ENCODE measurements at regions not wholly inside any gene's neighbourhood (a gene's known extent, or its start where the extent isn't known, plus 50 kb on each side); places are given as distances from the start of the nearest gene placed in this dataset.
"Not testable (repeated sequence)": the region's sequence is repeated elsewhere in the genome, so short reads cannot be mapped to it uniquely, and the experiment has no call there.

DNA sequence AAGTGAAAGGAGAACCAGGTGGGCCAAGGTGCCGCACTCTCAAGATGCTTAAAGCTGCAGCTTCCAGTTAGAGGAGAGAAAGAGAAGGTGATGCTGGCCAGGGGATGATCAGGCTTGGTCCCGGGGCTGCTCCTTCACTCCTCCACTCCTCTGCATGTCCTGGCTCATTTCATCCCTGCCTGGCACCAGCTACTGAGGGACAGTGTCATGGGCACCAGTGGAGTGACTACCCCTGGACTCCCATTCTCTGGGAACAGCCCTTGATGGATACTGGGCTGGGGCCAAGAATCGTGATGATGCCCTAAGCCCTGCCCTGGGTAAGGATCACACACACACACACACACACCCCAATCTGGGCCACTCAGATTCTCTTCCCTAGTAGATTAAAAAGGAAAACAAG is 243.7 kb downstream of the UACA start:
- H3K27me3 ChIP-seq (ENCODE audit: low read depth, low read length), result no peaks in the 10 kb centered on the region
- H3K27ac ChIP-seq (ENCODE audit: low read length), result no peak overlapping the region
- no peaks in the 10 kb centered on the region for H3K36me3 ChIP-seq (ENCODE audit: control insufficient read depth in 1 of 2, insufficient read depth in 2 of 2, low read length in 2 of 2)
- no peak overlapping the region for H3K4me3 ChIP-seq (ENCODE audit: low read depth in 1 of 2, low read length in 2 of 2)
- no peaks in the 10 kb centered on the region for H3K4me1 ChIP-seq (ENCODE audit: control insufficient read depth in 1 of 2, insufficient read depth in 2 of 2, low read length in 2 of 2)
- H3K9me3 ChIP-seq (ENCODE audit: control insufficient read depth in 1 of 2, low read length in 2 of 2), result no peaks in the 10 kb centered on the region

DNA sequence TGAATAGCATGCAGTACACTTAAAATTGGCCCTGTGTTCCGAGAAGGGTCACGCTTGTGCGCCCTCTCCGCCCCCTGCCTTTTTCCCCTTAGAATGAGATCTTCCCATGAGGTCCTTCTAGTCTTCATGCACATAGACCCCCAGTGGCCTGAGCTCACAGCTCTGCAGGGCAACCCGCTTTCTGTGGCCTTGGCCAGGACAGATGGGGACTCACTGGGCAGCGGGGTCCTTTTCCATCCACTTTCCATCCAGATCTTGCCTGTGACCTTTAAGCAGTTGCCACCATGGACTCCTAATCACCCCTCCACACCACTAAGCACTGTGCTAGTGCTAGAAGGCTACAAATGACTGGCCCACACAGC is 244.4 kb downstream of the UACA start:
- no peaks in the 10 kb centered on the region for H3K36me3 ChIP-seq (ENCODE audit: control insufficient read depth in 1 of 2, insufficient read depth in 2 of 2, low read length in 2 of 2)
- no peaks in the 10 kb centered on the region for H3K9me3 ChIP-seq (ENCODE audit: control insufficient read depth in 1 of 2, low read length in 2 of 2)
- no peaks in the 10 kb centered on the region for H3K4me1 ChIP-seq (ENCODE audit: control insufficient read depth in 1 of 2, insufficient read depth in 2 of 2, low read length in 2 of 2)
- H3K4me3 ChIP-seq (ENCODE audit: low read depth in 1 of 2, low read length in 2 of 2), result no peak overlapping the region
- H3K27me3 ChIP-seq (ENCODE audit: low read depth, low read length), result no peaks in the 10 kb centered on the region
- no peak overlapping the region for H3K27ac ChIP-seq (ENCODE audit: low read length)

DNA sequence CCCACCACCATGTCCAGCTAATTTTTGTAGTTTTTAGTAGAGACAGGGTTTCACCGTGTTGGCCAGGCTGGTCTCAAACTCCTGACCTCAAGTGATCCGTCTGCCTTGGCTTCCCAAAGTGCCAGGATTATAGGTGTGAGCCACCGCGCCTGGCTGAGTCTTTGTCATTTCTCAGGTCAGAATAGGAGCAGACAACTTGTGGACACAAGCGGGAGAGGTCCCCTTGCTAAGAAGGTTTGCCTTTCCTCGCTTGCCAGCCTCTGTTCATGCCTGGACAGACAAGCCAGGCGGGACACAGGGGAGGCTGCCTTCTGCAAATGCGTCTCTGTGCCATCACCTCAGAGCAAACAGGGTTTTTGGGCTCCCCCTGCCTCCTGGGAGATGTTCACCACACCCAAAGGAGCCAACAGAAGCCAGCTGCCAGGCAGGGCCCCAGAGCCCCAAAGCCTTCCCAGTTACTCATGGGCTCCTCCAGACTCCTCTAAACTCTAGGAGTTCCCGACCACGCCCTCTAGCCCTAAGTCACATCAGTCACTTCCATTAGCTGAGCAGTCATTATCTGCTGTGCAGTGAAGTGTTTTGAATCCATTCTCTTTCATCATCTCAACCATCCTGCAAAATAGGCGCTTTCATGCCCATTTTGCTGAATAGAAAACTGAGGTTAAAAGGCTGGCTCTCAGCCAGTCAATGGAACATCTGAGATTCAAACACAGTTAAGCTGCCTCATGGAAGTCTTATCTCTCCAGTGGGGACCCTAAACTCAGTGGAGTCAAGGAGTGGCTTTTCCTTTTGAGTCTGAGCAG is 245.0 kb downstream of the UACA start:
- no peak overlapping the region for H3K27ac ChIP-seq (ENCODE audit: low read length)
- no peaks in the 10 kb centered on the region for H3K36me3 ChIP-seq (ENCODE audit: control insufficient read depth in 1 of 2, insufficient read depth in 2 of 2, low read length in 2 of 2)
- no peak overlapping the region for H3K4me3 ChIP-seq (ENCODE audit: low read depth in 1 of 2, low read length in 2 of 2)
- H3K4me1 ChIP-seq (ENCODE audit: control insufficient read depth in 1 of 2, insufficient read depth in 2 of 2, low read length in 2 of 2), result no peaks in the 10 kb centered on the region
- no peaks in the 10 kb centered on the region for H3K9me3 ChIP-seq (ENCODE audit: control insufficient read depth in 1 of 2, low read length in 2 of 2)
- no peaks in the 10 kb centered on the region for H3K27me3 ChIP-seq (ENCODE audit: low read depth, low read length)

DNA sequence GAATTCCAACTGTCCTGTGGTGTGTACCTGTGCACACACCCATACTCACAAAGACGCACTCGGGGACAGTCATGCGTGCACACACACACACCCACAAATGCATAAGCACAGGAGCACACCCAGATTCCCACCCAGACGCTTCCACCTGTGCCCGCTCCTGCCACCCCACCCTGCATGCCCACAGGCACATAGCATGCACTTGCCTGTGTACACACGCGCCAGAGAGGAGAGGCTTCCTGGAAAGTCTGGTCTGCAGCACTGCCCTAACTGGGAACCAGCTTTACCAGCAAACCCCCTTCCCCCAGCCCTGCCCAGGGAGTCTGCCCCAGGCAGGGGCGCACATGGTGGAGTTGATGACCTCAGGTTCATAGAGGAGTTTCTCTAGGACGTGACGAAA is 246.2 kb downstream of the UACA start:
- Histone ChIP-seq H3K4me1 (ENCODE audit: control insufficient read depth in 1 of 2, insufficient read depth in 2 of 2, low read length in 2 of 2) (no peaks in the 10 kb centered on the region), H3K36me3 (ENCODE audit: control insufficient read depth in 1 of 2, insufficient read depth in 2 of 2, low read length in 2 of 2) (no peaks in the 10 kb centered on the region), H3K27me3 (ENCODE audit: low read depth, low read length) (no peaks in the 10 kb centered on the region), H3K27ac (ENCODE audit: low read length) (no peak overlapping the region), H3K4me3 (ENCODE audit: low read depth in 1 of 2, low read length in 2 of 2) (no peak overlapping the region), H3K9me3 (ENCODE audit: control insufficient read depth in 1 of 2, low read length in 2 of 2) (peaks cover 0 to 3% of the 10 kb centered on the region in 2 donors)

DNA sequence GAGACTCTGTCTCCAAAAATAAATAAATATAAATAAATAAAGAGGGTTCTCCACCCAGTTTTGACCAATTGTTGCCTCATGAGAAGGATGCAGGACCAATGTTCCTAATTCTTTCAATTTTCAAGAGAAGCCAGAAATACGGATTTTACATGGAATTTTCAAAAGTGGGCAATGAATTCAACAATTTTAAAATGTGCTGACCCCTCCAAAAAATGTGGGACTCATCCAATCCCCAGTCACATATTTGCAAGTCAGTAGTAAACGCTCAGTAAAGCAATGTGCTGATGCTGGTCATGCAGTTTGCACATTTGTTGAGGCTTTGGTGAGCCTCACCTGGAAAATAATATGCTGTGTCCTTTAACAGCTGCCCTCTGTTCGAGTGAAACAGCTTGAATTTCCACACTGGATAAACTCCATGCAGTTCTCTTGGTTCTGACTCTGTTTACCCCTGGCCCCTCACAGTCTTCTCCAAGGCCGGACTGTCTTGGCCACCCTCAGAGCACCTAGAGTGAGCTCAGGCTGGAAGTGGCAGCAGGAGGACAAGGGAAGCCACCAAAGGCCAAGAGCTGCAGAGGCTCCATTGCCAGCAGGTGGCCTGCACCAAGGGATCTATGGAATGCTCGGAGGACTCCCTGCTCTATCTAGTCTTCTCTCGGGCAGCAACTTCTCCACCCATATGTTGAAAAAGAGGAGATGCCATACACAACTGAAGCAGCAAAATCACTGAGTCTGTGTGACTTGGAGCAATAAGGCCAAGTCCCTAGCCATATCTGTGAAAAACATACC is 246.8 kb downstream of the UACA start:
- Histone ChIP-seq H3K27me3 (ENCODE audit: low read depth, low read length) (no peaks in the 10 kb centered on the region), H3K27ac (ENCODE audit: low read length) (no peak overlapping the region), H3K36me3 (ENCODE audit: control insufficient read depth in 1 of 2, insufficient read depth in 2 of 2, low read length in 2 of 2) (no peaks in the 10 kb centered on the region), H3K4me1 (ENCODE audit: control insufficient read depth in 1 of 2, insufficient read depth in 2 of 2, low read length in 2 of 2) (no peaks in the 10 kb centered on the region), H3K4me3 (ENCODE audit: low read depth in 1 of 2, low read length in 2 of 2) (no peak overlapping the region), H3K9me3 (ENCODE audit: control insufficient read depth in 1 of 2, low read length in 2 of 2) (peaks cover 0 to 4% of the 10 kb centered on the region in 2 donors)

DNA sequence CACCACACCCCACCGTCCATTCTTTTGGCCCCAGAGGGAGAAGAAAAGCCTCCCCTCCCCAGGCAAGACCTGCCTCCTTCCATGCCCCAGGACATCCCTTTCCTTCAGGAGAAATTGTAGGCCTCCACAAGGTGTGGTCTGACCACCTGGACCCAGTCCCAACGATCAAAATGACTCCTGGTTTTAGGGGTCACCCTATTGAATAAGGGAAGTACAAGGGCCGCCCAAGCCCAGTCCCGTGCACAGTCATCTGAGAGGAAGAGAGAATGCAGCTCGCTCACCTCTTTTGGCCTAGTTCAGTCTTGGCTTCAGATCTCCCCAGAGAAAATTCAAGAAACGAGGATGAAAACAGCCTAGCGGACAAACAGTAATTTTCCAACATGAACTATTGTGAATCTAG is 249.1 kb downstream of the UACA start:
- H3K27ac ChIP-seq (ENCODE audit: low read length), result no peak overlapping the region
- no peaks in the 10 kb centered on the region for H3K36me3 ChIP-seq (ENCODE audit: control insufficient read depth in 1 of 2, insufficient read depth in 2 of 2, low read length in 2 of 2)
- H3K27me3 ChIP-seq (ENCODE audit: low read depth, low read length), result no peaks in the 10 kb centered on the region
- H3K4me1 ChIP-seq (ENCODE audit: control insufficient read depth in 1 of 2, insufficient read depth in 2 of 2, low read length in 2 of 2), result no peaks in the 10 kb centered on the region
- H3K9me3 ChIP-seq (ENCODE audit: control insufficient read depth in 1 of 2, low read length in 2 of 2), result peaks cover 0 to 19% of the 10 kb centered on the region in 2 donors
- H3K4me3 ChIP-seq (ENCODE audit: low read depth in 1 of 2, low read length in 2 of 2), result no peak overlapping the region

DNA sequence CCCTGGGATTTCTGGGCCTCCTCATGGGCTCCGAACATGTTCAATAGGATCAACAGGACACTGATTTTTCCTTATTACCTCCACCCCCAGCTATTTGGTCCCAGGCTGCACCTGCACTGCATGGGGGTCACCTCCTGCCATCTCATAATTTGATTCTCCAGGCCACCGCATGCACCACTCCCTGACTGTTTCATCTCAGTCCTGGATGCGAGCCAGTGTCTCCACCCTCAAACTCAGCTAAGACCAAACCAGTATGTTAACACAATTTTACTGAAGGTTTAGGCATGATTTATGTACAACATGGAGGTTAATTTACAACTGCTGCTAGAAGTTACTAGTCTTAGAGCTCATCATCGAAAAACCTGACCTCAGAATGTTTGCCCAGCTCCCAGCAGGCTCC is 249.5 kb downstream of the UACA start:
- no peak overlapping the region for H3K4me3 ChIP-seq (ENCODE audit: low read depth in 1 of 2, low read length in 2 of 2)
- H3K27ac ChIP-seq (ENCODE audit: low read length), result no peak overlapping the region
- no peaks in the 10 kb centered on the region for H3K4me1 ChIP-seq (ENCODE audit: control insufficient read depth in 1 of 2, insufficient read depth in 2 of 2, low read length in 2 of 2)
- no peaks in the 10 kb centered on the region for H3K27me3 ChIP-seq (ENCODE audit: low read depth, low read length)
- H3K36me3 ChIP-seq (ENCODE audit: control insufficient read depth in 1 of 2, insufficient read depth in 2 of 2, low read length in 2 of 2), result no peaks in the 10 kb centered on the region
- H3K9me3 ChIP-seq (ENCODE audit: control insufficient read depth in 1 of 2, low read length in 2 of 2), result peaks cover 0 to 19% of the 10 kb centered on the region in 2 donors

DNA sequence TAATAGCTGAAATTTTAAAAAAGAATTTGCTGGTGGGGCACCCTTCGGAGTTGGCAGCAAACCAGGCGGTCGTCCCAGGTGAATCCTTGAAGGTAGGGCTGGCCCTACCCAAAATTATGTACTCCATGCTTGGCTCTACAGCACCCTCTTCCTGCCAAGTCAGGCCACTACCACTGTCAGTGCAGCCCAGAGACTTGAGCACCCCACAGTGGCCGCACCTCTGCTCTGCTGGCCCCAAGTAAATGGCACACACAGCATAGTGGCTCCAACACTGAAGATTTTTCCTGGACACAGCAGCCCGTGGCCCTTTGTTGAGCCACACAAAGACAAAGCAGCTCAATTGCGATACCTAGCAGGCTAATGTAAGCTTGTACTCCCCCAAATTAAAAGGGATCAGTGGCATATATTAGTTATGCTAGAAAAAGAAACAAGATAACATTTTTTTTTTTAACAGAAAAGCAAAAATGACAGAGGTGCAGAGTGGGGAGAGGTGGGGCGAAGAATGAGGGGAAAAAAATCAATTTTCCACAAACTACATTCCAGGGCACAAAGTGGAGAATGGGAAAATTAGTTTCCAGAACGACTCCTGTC is 250.5 kb downstream of the UACA start:
- Histone ChIP-seq H3K27me3 (ENCODE audit: low read depth, low read length) (no peaks in the 10 kb centered on the region), H3K4me1 (ENCODE audit: control insufficient read depth in 1 of 2, insufficient read depth in 2 of 2, low read length in 2 of 2) (no peaks in the 10 kb centered on the region), H3K36me3 (ENCODE audit: control insufficient read depth in 1 of 2, insufficient read depth in 2 of 2, low read length in 2 of 2) (no peaks in the 10 kb centered on the region), H3K9me3 (ENCODE audit: control insufficient read depth in 1 of 2, low read length in 2 of 2) (peaks cover 0 to 19% of the 10 kb centered on the region in 2 donors), H3K4me3 (ENCODE audit: low read depth in 1 of 2, low read length in 2 of 2) (no peak overlapping the region), H3K27ac (ENCODE audit: low read length) (no peak overlapping the region)

DNA sequence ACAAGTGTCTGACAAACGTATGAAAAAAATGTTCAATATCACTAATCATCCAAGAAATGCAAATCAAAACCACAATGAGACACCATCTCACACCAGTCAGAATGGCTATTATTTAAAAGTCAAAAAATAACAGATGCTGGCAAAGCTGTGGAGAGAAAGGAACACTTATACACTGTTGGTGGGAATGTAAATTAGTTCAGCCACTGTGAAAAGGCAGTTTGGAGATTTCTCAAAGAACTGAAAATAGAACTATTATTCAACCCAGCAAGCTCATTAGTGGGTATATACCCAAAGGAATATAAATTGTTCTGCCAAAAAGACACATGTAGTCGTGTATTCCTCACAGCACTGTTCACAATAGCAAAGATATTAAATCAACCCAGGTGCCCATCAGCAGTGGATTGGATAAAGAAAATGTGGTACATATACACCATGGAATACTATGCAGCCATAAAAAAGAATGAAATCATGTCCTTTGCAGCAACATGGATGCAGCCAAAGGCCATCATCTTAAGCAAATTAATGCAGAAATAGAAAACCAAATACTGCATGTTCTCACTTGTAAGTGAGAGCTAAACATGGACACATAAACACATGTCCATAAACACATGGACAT is 251.3 kb downstream of the UACA start:
- not testable (repeated sequence) for H3K36me3 ChIP-seq (ENCODE audit: control insufficient read depth in 1 of 2, insufficient read depth in 2 of 2, low read length in 2 of 2); H3K27me3 ChIP-seq (ENCODE audit: low read depth, low read length); H3K4me3 ChIP-seq (ENCODE audit: low read depth in 1 of 2, low read length in 2 of 2); H3K4me1 ChIP-seq (ENCODE audit: control insufficient read depth in 1 of 2, insufficient read depth in 2 of 2, low read length in 2 of 2); H3K27ac ChIP-seq (ENCODE audit: low read length)
- H3K9me3 ChIP-seq (ENCODE audit: control insufficient read depth in 1 of 2, low read length in 2 of 2), result peaks cover 0 to 19% of the 10 kb centered on the region in 2 donors

DNA sequence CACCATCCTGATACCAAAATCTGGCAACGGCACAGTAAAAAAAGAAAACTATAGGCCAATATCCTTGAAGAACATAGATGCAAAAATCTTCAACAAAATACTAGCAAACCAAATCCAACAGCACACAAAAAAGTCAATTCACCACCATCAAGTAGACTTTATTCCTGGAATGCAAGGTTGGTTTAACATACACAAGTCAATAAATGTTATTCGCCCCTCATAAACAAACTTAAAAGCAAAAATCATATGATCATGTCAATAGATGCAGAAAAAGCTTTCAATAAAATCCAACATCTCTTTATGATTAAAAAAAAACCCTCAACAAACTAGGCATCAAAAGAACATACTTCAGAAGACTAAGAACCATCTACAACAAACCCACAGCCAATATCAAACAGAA is 252.9 kb downstream of the UACA start:
- Histone ChIP-seq H3K36me3 (ENCODE audit: control insufficient read depth in 1 of 2, insufficient read depth in 2 of 2, low read length in 2 of 2) (no peaks in the 10 kb centered on the region), H3K4me3 (ENCODE audit: low read depth in 1 of 2, low read length in 2 of 2) (no peak overlapping the region), H3K27me3 (ENCODE audit: low read depth, low read length) (no peaks in the 10 kb centered on the region), H3K4me1 (ENCODE audit: control insufficient read depth in 1 of 2, insufficient read depth in 2 of 2, low read length in 2 of 2) (peaks cover 2 to 11% of the 10 kb centered on the region in 2 donors), H3K27ac (ENCODE audit: low read length) (no peak overlapping the region), H3K9me3 (ENCODE audit: control insufficient read depth in 1 of 2, low read length in 2 of 2) (peaks cover 0 to 19% of the 10 kb centered on the region in 2 donors)

DNA sequence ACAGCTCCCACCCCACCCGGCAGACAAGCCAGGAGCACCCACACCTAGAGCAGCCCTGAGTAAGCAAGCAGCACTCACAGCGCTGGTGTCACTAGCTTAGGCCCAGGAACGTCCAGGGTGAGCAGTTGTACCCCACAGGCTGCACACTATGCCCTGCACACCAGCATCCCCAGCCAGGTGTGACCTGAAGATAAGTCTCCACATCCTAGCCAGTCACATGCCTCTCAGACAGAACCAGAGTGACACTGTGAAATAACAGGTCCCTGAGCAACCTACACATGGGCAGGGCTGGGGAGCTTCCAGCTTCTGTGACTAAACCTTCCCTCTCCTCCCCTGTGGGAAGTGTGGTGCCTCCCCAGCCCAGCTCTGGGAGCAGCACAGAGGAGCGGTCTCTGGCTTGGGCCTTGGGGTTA is 253.6 kb downstream of the UACA start:
- Histone ChIP-seq H3K9me3 (ENCODE audit: control insufficient read depth in 1 of 2, low read length in 2 of 2) (peaks cover 0 to 19% of the 10 kb centered on the region in 2 donors), H3K36me3 (ENCODE audit: control insufficient read depth in 1 of 2, insufficient read depth in 2 of 2, low read length in 2 of 2) (no peaks in the 10 kb centered on the region), H3K4me3 (ENCODE audit: low read depth in 1 of 2, low read length in 2 of 2) (no peak overlapping the region), H3K27me3 (ENCODE audit: low read depth, low read length) (no peaks in the 10 kb centered on the region), H3K27ac (ENCODE audit: low read length) (no peak overlapping the region), H3K4me1 (ENCODE audit: control insufficient read depth in 1 of 2, insufficient read depth in 2 of 2, low read length in 2 of 2) (peaks cover 5 to 17% of the 10 kb centered on the region in 2 donors)

Measured in muscle layer of duodenum (tissue), 2 donors.